SK-MEL-5 (cell line): ENCODE measurements at regions not wholly inside any gene's neighbourhood (a gene's known extent, or its start where the extent isn't known, plus 50 kb on each side); places are given as distances from the start of the nearest gene placed in this dataset.
A peak's percentile ranks its signal among the peaks of the same experiment; 100 is the strongest.

Source experiments
- DNase-seq: peaks from one replicate; pipeline ENCODE4 v3.0.0-alpha.2; 2016; ENCODE audit warnings: low read depth, low spot score
- in situ Hi-C: cut with HindIII; loops from 2 replicates; pipeline ENCODE4 v1.10.0; 2016; ENCODE audit warnings: low sequenced_read_pairs, high pct_unique_total_duplicates, low pct_unique_long_range_greater_than_20kb

DNA sequence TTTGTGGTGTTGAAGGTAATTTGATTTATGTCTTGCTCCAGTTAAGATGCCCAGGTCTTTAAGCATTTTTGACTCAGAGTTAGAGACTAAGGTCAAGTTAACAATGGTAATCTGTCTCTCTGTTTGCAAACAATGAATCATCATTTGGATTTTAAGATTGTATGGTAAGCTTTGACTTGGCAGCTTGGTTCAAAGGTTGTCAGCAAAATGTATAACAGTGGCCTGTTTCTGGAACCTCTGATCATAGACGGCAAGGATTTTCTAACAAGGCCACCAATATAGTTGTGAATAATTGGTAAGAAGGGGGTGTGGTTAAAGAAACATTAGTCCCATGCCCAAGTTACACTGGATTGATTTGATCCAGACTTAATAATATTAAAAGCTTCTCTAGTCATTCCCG, 775.2 kb upstream of the GOLIM4 start:
- in situ Hi-C loops, result no loop called here

DNA sequence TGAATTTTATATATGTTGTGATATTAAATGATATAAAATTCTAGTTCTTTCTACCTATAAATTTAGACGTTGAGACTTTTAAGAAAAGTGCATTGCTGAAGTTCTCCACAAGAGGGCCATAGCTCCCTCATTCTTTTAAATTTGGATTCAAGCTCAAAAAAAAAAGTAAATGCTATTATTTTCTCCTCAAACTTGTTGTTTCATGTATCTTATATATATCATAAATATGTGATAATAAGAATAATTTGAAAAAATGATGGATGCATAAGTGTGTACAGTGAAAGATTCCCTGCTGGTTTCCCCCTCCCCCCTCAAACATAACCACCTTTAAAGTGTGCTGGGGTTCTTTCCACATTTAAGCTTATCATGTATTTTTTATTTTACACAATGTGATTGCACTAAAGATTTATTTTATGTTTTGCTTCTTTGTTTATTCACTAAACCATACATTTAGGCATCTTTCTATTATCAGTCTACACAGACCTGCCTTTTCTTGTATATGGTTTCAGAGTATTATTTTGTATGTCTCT, 769.4 kb upstream of the GOLIM4 start:
- in situ Hi-C loops, result no loop called here
- peak; percentile 43 for DNase-seq

More for the DNA sequence above, 775.2 kb upstream of the GOLIM4 start:
- DNase-seq, result no peak

DNA sequence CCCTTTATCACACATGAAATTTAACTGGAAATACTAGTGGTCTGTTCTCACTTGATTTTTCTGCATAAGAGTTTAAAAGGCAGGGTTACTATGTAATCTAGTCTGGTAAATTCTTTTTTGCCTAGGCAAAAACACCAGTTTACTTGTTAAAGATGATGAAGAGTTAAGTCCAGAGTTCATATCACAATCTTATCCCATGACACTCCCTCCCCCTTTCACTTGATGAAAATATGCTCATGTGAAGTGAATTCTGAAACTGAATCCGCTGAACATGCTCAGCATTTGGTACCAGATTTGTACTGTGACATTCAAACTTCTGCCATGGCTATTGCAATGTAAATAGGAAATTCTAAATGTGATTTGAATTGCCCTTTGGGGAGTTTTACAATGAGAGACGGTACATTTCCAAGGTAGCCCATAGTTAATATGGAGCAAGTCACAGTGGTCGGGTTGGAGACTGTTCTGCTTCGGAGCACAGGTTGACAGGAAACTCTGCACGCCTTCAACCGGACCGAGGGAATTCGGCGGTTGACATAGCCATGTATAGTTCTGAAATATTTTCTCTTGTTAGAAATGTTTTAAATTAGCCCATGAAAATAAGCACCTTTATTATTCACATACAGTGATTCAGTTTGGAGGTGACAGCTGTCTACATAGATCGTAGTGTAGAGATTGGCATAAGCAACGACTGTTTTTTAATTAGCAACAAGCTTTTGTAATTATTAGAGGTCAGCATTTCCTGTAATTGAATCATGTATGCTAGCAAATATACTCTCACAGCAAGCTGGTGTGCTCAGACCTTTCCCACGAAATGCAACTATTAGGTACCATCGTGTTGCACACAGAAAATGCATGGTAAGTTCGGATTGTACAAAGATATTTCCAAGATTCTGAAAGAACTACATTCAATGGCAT, 768.6 kb upstream of the GOLIM4 start:
- in situ Hi-C loops, result no loop called here
- DNase-seq, result peak; percentile 14

DNA sequence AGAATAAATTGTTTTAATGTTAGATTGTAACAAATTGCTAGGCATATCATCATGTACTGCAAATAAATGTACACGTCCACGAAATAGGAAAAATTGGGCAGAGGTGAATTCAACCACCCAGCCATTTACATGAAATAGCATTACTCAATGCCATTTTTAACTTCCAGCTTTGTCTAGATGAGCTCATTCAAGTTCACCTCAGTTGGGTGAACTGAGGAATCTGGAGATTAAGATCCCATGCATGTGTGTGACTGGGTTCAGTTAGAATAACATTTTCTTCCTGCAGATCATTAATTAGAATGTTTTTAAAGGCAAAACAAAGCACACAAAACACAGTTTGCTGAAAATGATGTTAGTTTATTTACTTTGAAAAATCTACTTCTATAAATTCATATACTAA, 767.8 kb upstream of the GOLIM4 start:
- DNase-seq, result no peak
- in situ Hi-C loops, result no loop called here

DNA sequence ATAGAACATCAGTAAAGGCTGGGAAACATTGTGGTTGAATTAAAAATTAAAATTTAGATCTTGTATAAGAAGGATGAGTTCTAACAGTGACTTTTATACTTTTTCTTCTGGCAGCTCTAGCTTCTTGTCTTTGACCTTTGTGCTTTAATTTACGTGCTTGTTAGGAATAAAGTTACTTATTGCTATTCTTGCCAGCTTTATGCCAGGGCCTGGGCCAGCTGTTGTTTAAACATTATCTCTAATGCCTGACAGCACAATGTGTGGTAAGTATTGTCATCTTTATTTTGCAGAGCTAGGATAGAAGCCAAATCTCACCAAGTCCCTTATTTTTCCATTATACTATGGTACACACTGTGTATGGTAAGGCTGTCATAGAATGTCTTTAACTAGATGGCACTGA, 766.7 kb upstream of the GOLIM4 start:
- no peak for DNase-seq
- in situ Hi-C loops, result no loop called here

DNA sequence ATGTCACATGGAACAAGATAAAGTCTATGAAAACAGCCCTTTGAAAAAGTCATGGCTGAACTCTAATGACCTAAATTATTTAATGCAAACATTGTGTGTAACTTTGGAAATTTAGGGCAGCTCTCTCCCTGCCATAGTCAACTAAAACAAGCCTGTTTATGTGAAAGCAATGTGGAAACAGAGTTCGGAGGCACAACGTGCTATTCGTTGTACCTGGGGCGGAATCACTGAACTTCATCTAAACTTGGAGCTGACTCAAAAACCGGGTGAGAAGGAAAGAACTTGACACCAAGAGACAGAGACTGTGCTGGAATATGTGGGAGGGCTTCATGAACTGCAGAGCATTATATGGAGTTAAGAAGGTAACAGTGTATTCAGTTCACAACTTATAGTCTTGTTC, 764.9 kb upstream of the GOLIM4 start:
- no peak for DNase-seq
- in situ Hi-C loops, result no loop called here

DNA sequence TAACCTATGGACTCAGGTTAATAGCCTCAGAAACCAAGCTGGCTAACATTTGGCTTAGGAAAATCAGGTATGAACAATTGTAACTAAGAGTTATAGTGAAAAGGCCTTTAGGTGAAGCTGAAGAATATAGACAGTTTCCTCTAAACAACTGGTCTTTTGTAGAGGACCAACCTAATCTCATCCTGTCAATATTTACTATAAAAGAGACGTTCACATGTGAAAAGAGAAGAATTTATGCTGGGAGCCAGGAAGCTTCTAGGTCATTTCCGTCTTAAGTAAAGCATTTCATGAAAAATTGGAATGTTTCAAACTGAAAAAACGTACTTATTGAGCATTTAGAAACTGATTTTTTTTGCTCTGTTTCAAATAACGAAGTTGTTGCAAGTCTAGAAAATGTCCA, 764.3 kb upstream of the GOLIM4 start:
- in situ Hi-C loops, result no loop called here

DNA sequence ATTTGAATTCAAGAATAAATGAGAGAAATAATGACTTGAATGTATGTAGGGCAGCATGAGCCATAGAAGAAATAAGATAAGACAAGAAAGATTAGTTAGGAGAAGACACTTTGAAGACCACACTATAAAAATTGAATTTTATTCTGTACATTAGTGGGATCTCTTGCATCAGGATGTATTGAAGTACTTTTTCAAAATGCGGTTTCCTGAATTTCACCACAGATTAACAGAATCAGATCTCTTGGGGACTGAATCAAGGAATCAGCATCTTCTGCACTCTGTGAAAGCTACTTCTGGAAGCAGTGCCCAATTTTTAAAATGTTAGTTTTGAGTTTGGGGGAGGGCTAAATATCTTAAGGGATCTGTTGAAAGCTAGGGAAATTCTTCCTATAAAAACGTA, 763.9 kb upstream of the GOLIM4 start:
- in situ Hi-C loops, result no loop called here
- DNase-seq, result no peak

More for the DNA sequence above, 764.3 kb upstream of the GOLIM4 start:
- no peak for DNase-seq

DNA sequence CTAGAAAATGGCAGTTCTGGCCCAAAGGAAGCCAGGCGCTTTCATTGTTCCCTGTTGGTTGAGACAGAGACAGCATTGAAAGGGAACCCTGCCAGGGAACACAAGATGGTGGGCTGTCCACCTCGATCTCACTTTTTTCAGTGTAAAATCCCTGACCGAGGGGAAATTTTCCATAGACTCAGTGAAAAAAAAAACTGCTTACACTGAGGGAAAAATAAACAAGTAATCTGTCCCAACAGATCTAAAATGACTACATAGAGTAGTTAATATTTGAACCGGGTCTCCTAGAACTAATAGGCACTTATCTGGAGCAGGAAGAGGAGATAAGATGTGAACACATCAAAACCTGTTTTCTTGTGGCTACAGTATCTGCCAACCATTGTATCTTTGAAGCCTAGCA, 763.4 kb upstream of the GOLIM4 start:
- in situ Hi-C loops, result no loop called here

DNA sequence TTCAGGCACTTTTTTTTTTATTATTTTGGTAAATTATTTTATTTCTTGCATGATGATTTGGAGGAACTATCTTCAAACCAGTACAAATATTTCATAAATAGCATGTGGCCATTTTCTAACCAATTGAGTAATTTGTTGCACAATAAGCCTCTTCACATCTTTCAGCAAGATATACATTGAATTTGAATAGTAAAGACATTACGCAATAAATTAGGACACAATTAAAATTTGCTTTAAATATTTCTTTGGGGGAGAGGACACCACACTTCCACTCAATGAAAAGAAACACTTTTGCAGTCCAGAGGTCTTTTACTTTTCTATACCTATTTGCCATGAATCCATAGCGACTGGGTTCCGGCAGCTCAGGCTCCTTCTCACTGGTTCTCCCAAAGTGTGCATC, 762.6 kb upstream of the GOLIM4 start:
- in situ Hi-C loops, result no loop called here
- no peak for DNase-seq

More for the DNA sequence above, 763.4 kb upstream of the GOLIM4 start:
- no peak for DNase-seq

DNA sequence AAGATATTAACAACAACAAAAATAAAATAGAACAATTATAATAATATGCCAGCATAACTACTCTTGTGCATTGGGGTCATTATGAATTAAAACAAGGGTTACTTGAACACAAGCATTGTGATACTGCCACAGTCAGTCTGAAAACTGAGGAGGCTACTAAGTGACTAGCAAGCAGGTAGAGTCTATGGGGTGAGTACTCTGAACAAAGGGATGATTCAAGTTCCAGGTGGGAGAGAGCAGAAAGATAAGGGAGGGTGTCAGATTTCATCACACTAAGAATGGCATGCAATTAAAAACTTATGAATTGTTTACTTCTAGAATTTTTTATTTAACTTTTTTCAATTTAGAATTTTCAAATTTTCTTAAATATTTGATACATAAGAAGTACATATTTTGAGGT, 754.4 kb upstream of the GOLIM4 start:
- in situ Hi-C loops, result no loop called here
- DNase-seq, result no peak

DNA sequence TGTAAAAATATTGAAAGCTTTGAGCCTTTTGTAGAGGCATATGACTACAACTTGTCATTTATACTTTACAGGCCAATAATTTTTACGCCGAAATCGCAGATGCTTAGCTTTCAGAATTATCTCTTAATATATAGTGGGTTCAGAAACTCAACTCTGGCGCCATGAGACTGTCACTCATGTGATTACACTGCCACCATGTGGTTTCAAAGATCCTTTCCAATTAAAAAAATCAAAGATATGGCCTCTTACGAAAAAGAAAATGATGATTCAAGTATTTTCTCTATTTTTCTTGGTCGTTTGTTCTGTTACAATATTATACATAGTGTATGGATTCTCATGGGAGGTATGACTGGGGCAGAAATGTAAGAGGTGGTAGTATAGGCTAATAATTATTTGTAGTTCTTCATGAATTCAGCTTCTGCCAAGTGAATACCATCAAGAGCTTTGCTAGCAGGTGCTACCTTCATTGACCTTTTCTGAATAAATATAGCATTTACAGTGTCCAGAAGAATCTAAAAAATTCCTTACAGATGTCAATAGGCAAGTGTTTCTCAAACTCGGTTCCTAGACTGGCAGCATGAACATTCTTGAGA, 751.7 kb upstream of the GOLIM4 start:
- peak; percentile 55 for DNase-seq
- in situ Hi-C loops, result no loop called here

DNA sequence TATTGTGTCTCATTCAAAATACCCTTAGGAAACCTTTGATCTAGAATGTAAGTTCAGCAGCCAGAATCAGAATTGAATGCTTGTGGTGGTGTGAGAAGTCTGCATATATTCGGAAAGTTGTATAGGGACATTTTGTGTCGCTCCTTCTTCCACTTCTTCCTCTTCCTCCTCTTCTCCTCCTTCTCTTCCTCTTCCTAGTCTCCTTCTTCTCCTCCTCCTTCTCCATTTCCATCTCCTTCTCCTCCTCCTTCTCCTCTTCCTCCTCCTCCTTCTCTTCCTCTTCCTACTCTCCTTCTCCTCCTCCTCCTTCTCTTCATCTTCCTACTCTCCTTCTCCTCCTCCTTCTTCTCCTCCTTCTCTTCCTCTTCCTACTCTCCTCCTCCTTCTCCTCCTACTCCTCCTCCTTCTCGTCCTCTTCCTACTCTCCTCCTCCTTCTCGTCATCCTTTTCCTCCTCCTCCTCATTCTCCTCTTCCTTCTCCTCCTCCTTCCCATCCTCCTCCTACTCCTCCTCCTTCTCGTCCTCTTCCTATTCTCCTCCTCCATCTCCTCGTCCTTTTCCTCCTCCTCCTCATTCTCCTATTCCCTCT, 749.3 kb upstream of the GOLIM4 start:
- in situ Hi-C loops, result no loop called here
- no peak for DNase-seq

DNA sequence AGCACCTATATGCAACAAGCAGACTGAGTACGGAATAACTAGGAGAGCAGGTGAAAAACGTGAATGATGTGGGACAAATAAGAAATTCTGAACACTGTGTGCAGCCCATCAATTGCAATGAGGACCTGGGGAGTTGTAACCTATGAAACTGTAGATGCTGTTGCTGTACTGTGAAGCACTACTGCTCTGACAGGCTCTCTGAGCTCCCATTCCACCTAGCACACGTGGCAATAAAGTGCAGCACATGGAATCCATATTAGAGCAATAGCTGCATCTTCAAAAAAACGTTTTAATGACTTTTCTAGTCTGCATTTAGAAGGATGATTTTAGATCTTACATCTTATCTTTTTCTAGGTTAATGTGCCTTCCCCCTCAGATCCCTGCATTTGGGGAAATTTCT, 748.7 kb upstream of the GOLIM4 start:
- no peak for DNase-seq
- in situ Hi-C loops, result no loop called here

DNA sequence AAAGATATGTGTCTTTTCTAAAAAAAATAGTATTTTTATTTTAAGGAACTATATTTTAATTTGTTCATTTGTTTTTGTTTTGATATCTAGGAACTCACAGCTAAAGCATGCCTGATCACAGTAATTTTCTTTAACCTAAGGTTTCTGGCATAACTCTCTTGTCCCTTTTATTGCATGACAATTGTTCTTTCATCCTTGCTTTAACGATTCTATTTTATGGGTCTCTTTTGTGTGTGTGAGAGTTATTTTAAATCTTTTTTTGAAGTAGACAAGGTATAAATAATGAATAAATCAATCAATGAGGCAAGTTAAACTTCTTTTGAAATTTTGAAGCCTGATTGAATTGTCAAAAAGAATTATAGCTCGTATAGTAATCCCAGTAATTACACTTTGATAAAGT, 747.8 kb upstream of the GOLIM4 start:
- in situ Hi-C loops, result no loop called here
- DNase-seq, result no peak

DNA sequence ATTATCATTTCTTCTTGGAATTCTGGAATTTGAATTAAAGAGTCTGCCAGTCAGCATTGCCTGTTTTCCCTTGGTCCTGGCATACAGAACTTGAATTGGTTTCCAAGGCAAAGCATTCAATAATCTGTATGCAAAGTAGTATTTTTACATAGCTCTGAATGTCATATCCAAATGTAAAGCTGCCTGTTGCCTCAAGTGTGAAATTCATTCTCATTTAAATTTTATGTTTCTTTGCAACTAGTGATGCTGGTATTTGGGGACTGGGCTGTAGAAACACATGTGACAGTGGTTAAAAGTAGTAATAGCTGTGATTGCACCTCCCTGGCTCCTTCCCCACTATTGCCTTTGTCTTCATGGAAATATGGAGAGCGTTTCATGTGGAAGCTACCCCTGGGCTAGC, 743.9 kb upstream of the GOLIM4 start:
- DNase-seq, result no peak
- in situ Hi-C loops, result no loop called here

DNA sequence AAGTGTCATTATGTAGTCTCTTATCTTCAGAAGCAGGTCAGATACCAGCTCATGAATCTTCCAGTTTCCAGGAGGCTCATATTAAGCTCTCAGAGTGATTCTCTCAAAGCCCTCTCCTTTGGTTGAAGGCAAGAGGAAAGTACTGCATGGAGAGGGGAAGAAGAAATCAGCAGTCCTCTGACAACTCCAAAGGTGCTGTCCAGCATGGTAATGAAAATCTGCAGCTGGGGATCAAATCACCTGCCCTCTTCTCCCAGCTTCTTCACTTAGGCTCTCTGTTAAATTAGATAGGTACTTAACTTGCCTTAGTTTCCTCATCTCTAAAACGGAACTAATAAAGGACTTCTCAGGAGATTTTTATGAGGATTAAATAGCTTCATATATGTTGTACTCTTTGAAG, 738.8 kb upstream of the GOLIM4 start:
- in situ Hi-C loops, result no loop called here

DNA sequence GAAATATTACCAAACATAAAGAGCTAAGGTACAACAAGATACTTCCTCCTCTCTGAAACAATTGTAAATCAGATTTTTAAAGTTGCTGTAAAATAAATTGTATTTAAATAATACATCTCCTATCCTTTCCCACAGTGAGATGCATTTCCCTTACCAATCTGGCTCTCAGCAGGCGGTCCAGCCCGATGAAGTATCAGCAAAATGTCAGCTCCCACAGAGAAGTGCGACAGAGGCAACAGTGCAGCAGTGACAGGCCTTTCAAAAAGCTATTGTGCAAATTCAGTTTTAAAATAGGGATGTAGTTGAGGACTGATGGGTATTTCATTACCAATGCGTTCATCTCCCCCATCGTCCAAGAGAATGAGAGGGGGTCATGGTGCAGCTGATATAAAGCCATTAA, 733.2 kb upstream of the GOLIM4 start:
- in situ Hi-C loops, result no loop called here
- no peak for DNase-seq

More for the DNA sequence above, 738.8 kb upstream of the GOLIM4 start:
- no peak for DNase-seq

DNA sequence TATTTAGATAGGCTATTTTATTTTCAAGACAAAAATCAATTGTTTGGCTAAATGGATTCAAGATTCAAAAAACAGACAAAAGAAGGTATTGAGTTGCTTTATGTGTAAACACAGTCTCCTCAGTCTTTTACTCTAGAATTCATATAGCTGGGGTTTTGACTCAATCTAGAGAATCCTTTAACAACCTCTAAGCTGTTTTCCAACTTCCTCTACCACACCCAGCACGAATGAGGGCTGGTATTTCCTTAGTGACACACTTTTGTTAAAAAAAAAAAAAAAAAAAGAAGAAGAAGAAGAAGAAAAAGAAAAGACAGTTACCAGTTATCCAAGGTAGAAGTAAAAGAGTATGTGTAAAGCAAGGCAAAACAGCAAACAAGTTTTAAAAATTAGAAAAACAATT, 732.8 kb upstream of the GOLIM4 start:
- DNase-seq, result no peak
- in situ Hi-C loops, result no loop called here
